AG09309 (cell line): ENCODE measurements at regions not wholly inside any gene's neighbourhood (a gene's known extent, or its start where the extent isn't known, plus 50 kb on each side); places are given as distances from the start of the nearest gene placed in this dataset.

Experiments
- DNase-seq: peaks from one replicate; pipeline ENCODE4 v3.0.0-alpha.2; 2010; ENCODE audit warnings: low read depth
- H3K4me3 ChIP-seq: 2 replicates; pipeline ENCODE4 v1.5.1; 2011; ENCODE audit warnings: mild to moderate bottlenecking, low read depth, low read length, moderate library complexity; ENCODE audit not compliant: control insufficient read depth
- CTCF ChIP-seq: IDR thresholded peaks from 2 replicates; pipeline ENCODE4 v1.5.1; 2011; ENCODE audit warnings: mild to moderate bottlenecking, low read depth, low read length, inconsistent platforms; ENCODE audit not compliant: insufficient read depth, control insufficient read depth; ENCODE audit errors: missing control alignments

- no peak for TF ChIP-seq CTCF
- no peak overlapping the region for H3K4me3 ChIP-seq
- DNase-seq, result peak; percentile 33
Measured at GRCh38 chr4:152193059-152193458, 342.8 kb downstream of the FBXW7 start.

DNA sequence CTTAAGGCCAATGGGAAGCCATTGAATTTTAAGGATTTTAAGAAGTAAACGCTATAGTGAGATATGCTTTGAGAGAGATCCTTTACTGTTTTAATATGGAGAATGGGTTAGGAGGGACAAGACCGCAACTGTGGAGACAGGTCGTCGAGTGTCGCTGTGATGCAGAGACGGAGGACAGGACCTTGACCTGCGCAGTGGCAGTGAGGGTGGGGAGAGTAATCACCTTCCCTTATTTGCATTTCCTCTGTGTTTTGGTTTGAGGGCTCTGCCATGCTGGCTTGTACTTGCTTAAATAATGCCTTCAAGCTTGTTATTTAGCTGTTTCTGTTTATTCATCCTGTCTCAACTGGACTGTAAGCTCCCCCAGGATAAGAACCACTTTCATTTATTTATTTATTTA is 345.0 kb downstream of the FBXW7 start:
- no peak overlapping the region for H3K4me3 ChIP-seq
- no peak for TF ChIP-seq CTCF
- DNase-seq, result no peak

DNA sequence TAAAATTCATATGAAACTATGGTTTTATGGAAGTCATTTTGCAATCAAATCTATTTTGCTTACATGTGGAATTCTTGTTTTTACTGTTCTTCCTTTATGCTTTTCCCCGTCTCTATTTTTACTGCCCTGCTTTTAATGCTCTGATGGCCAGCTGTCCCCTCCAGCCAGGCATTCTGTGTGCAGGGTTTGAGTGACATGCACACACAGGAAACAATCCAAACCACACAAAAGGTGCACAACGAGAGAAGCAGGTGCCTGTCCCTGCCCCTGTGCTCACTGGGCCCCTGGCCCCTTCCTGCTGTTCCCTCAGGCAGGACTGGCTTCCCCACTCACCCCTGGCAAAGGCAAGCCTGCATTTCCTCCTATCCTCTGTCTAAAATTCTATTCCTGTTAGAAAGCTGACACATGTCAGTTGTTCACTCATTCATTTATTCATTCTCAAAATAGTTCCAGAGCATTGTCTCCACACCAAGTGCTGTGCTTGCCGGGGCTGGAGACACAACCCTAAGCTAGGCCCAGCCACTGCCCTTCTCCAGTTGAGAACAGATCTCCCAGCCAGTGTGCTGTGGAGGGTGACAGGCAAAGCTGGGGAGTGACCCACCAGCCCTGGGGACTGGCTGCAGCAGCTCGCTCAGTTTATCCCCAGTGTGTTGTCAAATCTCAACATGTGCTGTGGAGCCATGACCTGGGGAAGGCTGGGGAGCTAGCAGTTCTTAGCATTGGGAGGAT is 346.3 kb downstream of the FBXW7 start:
- TF ChIP-seq CTCF, result no peak
- H3K4me3 ChIP-seq, result no peak overlapping the region

GRCh38 chr4:152188801-152189200 is 347.1 kb downstream of the FBXW7 start:
- no peak for DNase-seq
- TF ChIP-seq CTCF, result no peak
- H3K4me3 ChIP-seq, result no peak overlapping the region

More for the DNA sequence above, 346.3 kb downstream of the FBXW7 start:
- DNase-seq, result no peak

- peak; percentile 35 for DNase-seq
- H3K4me3 ChIP-seq, result no peak overlapping the region
- no peak for TF ChIP-seq CTCF
Measured at GRCh38 chr4:152187693-152188092, 348.2 kb downstream of the FBXW7 start.

GRCh38 chr4:152185786-152186550 is 349.9 kb downstream of the FBXW7 start:
- no peak for TF ChIP-seq CTCF
- no peak overlapping the region for H3K4me3 ChIP-seq
- no peak for DNase-seq
